HAP-1 (cell line): ENCODE measurements at regions not wholly inside any gene's neighbourhood (a gene's known extent, or its start where the extent isn't known, plus 50 kb on each side); places are given as distances from the start of the nearest gene placed in this dataset.

Experiments used
- DNase-seq, 2 experiments: peaks; one replicate each; pipeline ENCODE4 v3.0.0-alpha.2; 2016 to 2020; ENCODE audit warnings: low spot score in 2 of 2
- H3K27me3 ChIP-seq: fragments of 250-450 bp; sonication (Bioruptor Pico); 2 replicates; pipeline ENCODE4 v1.5.1; 2020; ENCODE audit warnings: low read depth, mild to moderate bottlenecking, moderate library complexity
- H3K36me3 ChIP-seq: fragments of 250-450 bp; sonication (Bioruptor Pico); replicated peaks from 2 replicates; pipeline ENCODE4 v1.5.1; 2020; ENCODE audit warnings: mild to moderate bottlenecking
- H3K4me1 ChIP-seq: fragments of 250-450 bp; sonication (Bioruptor Pico); 2 replicates; pipeline ENCODE4 v1.5.1; 2020; ENCODE audit warnings: mild to moderate bottlenecking
- H3K4me3 ChIP-seq: fragments of 250-450 bp; sonication (Bioruptor Pico); 2 replicates; pipeline ENCODE4 v1.5.1; 2020; ENCODE audit warnings: mild to moderate bottlenecking, moderate library complexity
- H3K9me3 ChIP-seq: fragments of 250-450 bp; sonication (Bioruptor Pico); 2 replicates; pipeline ENCODE4 v1.5.1; 2020; ENCODE audit warnings: mild to moderate bottlenecking, moderate library complexity
- in situ Hi-C: fragments of 300-500 bp; cut with MboI; formaldehyde crosslinking; loops from 3 replicates; pipeline ENCODE4 v1.14.3; 2020; ENCODE audit warnings: low sequenced_read_pairs, inconsistent platforms, mixed read lengths

- Histone ChIP-seq H3K4me1 (peaks cover 9% of the 10 kb centered on the region), H3K4me3 (no peak overlapping the region), H3K36me3 (no peaks in the 10 kb centered on the region), H3K9me3 (no peaks in the 10 kb centered on the region), H3K27me3 (peaks cover 17% of the 10 kb centered on the region)
- in situ Hi-C loops: loop anchor here (10.0 kb wide), 1 partner anchor 57 kb away; no protein-coding TSS in a partner anchor
- DNase-seq: no peak
These were observed 324.9 kb upstream of the POU3F1 start for GRCh38 chr1:38371505-38371844.

DNA sequence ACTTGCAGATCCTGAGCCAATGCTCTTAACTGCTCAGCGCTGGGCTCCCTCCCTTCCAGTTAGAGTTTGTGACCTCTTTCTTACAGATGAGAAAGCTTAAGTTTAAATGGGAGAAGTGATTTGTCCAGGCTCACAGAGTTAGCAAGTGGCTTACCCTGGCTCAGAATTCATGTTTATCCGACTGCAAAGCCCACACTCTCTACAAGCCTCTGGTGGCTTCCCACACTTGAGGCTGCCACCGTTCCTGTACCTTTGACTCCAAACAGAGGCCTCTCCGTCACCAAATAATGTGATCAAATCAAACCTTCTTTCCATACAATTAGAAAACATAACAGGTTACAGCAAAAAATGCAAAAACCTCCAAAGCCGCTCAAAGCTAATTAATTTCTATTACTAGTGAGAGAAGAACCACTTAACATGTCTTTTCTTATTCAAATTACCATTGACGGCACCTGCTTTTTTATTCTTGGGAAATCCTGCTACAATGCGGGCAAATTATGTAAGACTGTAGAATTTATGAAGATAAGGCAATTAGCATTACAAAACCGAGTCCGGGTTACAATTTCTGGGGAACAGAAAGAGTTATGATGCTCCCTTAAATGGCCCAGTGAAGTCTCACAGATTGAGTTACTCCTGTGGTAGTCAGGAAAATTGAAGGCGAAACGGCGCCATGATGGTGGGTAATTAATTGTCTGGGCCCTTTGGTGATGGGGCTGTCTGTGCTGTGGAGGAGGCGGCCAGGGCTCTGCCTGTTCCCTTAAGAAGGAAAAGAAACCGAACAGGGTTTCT, 324.3 kb upstream of the POU3F1 start:
- H3K4me1 ChIP-seq: peaks cover 9% of the 10 kb centered on the region
- no peaks in the 10 kb centered on the region for H3K36me3 ChIP-seq
- H3K4me3 ChIP-seq: no peak overlapping the region
- no peaks in the 10 kb centered on the region for H3K9me3 ChIP-seq
- peaks cover 17% of the 10 kb centered on the region for H3K27me3 ChIP-seq
- in situ Hi-C loops: loop anchor here (10.0 kb wide), 1 partner anchor 56 kb away; no protein-coding TSS in a partner anchor
- peak; percentile 59 to 77 for DNase-seq

- no peak for DNase-seq
- in situ Hi-C loops: no loop called here
- H3K9me3 ChIP-seq: no peaks in the 10 kb centered on the region
- H3K36me3 ChIP-seq: no peaks in the 10 kb centered on the region
- peaks cover 19% of the 10 kb centered on the region for H3K27me3 ChIP-seq
- H3K4me1 ChIP-seq: peaks cover 1% of the 10 kb centered on the region
- no peak overlapping the region for H3K4me3 ChIP-seq
These were observed 318.6 kb upstream of the POU3F1 start for GRCh38 chr1:38365242-38365641.

GRCh38 chr1:38361566-38361965, 315.0 kb upstream of the POU3F1 start:
- in situ Hi-C loops: no loop called here
- no peak for DNase-seq

GRCh38 chr1:38360807-38361206, 314.2 kb upstream of the POU3F1 start:
- in situ Hi-C loops: no loop called here
- DNase-seq: no peak
- Histone ChIP-seq H3K9me3 (no peaks in the 10 kb centered on the region), H3K4me1 (no peaks in the 10 kb centered on the region), H3K36me3 (no peaks in the 10 kb centered on the region), H3K27me3 (peaks cover 7% of the 10 kb centered on the region; the same call in 1 of the 2 replicates), H3K4me3 (no peak overlapping the region)

More at GRCh38 chr1:38361566-38361965, 315.0 kb upstream of the POU3F1 start:
- H3K4me3 ChIP-seq: no peak overlapping the region
- H3K4me1 ChIP-seq: no peaks in the 10 kb centered on the region
- no peaks in the 10 kb centered on the region for H3K36me3 ChIP-seq
- H3K9me3 ChIP-seq: no peaks in the 10 kb centered on the region
- H3K27me3 ChIP-seq: peaks cover 7% of the 10 kb centered on the region; the same call in 1 of the 2 replicates

DNA sequence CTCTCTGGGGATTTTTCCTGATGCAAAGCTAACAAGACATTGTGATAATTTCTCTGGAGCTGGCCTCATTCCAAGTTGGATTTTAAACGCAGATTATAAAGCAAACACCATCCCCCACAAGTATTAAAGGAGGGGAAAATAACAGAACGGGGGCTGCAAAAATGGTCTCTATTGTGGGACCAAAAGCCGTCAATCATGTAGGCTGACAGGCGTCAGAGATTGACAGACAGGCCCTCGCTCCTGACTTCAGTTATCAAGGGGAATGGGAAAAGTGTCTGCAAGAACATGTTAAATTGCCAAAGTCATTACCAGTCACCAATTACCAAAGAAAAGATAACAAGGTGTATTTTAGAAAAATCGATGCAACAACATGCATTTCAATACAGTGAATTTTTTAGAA, 307.4 kb upstream of the POU3F1 start:
- no peak for DNase-seq
- in situ Hi-C loops: no loop called here
- Histone ChIP-seq H3K36me3 (no peaks in the 10 kb centered on the region), H3K9me3 (no peaks in the 10 kb centered on the region), H3K4me3 (no peak overlapping the region), H3K27me3 (peaks cover 5% of the 10 kb centered on the region; the same call in 1 of the 2 replicates), H3K4me1 (no peaks in the 10 kb centered on the region)

- DNase-seq: no peak
- Histone ChIP-seq H3K27me3 (peaks cover 2% of the 10 kb centered on the region; the same call in 1 of the 2 replicates), H3K4me1 (no peaks in the 10 kb centered on the region), H3K9me3 (no peaks in the 10 kb centered on the region), H3K36me3 (no peaks in the 10 kb centered on the region), H3K4me3 (no peak overlapping the region)
- in situ Hi-C loops: no loop called here
These were observed 306.3 kb upstream of the POU3F1 start for GRCh38 chr1:38352869-38353268.

- Histone ChIP-seq H3K4me1 (no peaks in the 10 kb centered on the region), H3K27me3 (no peaks in the 10 kb centered on the region; the same call in 1 of the 2 replicates), H3K4me3 (no peak overlapping the region), H3K36me3 (no peaks in the 10 kb centered on the region), H3K9me3 (no peaks in the 10 kb centered on the region)
- in situ Hi-C loops: no loop called here
- no peak for DNase-seq
These were observed 301.0 kb upstream of the POU3F1 start for GRCh38 chr1:38347446-38348175.

DNA sequence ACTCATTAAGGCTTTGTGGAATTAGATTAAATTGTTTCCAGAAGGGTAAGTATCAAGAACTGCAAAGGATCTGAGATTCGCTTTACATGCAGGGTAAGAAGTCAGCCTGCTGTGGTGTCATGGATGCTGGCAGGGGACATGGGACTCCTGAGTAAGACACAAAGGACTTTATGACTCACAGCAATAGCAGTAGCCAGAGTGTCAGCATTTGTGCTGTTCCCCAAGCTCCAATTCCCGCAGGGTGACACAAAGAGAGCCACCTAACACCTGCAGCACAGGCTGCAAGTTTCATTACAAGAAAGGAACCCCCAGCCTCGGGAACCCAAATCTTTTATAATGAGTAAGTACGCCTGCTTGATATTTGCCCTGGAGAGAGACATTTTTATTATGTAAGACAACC, 298.1 kb upstream of the POU3F1 start:
- in situ Hi-C loops: no loop called here
- no peaks in the 10 kb centered on the region for H3K4me1 ChIP-seq
- DNase-seq: no peak
- H3K9me3 ChIP-seq: no peaks in the 10 kb centered on the region
- H3K4me3 ChIP-seq: no peak overlapping the region
- no peaks in the 10 kb centered on the region for H3K36me3 ChIP-seq
- no peaks in the 10 kb centered on the region; the same call in 1 of the 2 replicates for H3K27me3 ChIP-seq

- no peak for DNase-seq
- no peaks in the 10 kb centered on the region for H3K9me3 ChIP-seq
- in situ Hi-C loops: no loop called here
- no peaks in the 10 kb centered on the region for H3K4me1 ChIP-seq
- no peaks in the 10 kb centered on the region; the same call in 1 of the 2 replicates for H3K27me3 ChIP-seq
- no peaks in the 10 kb centered on the region for H3K36me3 ChIP-seq
- no peak overlapping the region for H3K4me3 ChIP-seq
These were observed 295.1 kb upstream of the POU3F1 start for GRCh38 chr1:38341694-38342093.

- in situ Hi-C loops: no loop called here
- Histone ChIP-seq H3K27me3 (no peaks in the 10 kb centered on the region; the same call in 1 of the 2 replicates), H3K9me3 (no peaks in the 10 kb centered on the region), H3K36me3 (no peaks in the 10 kb centered on the region), H3K4me3 (no peak overlapping the region), H3K4me1 (no peaks in the 10 kb centered on the region)
- DNase-seq: no peak
These were observed 293.8 kb upstream of the POU3F1 start for GRCh38 chr1:38340409-38340808.

- no peaks in the 10 kb centered on the region for H3K27me3 ChIP-seq
- in situ Hi-C loops: no loop called here
These were observed 291.1 kb upstream of the POU3F1 start for GRCh38 chr1:38337711-38338110.

DNA sequence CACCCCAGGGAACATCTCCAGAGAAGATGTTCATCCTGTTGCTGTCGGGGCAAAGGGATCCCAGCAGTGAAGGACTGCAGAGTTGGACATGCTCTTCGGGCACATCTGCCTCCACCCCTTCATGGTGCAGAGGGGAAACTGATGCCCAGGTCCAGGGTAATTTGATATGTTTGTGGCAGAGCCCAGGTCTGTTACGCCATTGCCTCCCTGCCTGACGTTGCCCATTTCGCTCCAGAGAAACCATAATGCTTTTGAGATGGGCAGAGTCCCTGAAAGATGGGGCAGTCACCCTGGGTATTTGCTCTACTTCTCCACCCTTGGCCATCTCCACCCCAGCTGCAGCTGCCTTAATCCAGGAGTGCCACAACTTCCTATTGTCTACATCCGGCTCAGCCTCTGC, 290.4 kb upstream of the POU3F1 start:
- in situ Hi-C loops: no loop called here
- Histone ChIP-seq H3K4me3 (no peak overlapping the region), H3K9me3 (no peaks in the 10 kb centered on the region), H3K4me1 (no peaks in the 10 kb centered on the region), H3K27me3 (no peaks in the 10 kb centered on the region), H3K36me3 (no peaks in the 10 kb centered on the region)
- no peak for DNase-seq

More at GRCh38 chr1:38337711-38338110, 291.1 kb upstream of the POU3F1 start:
- DNase-seq: no peak
- H3K4me1 ChIP-seq: no peaks in the 10 kb centered on the region
- no peak overlapping the region for H3K4me3 ChIP-seq
- no peaks in the 10 kb centered on the region for H3K9me3 ChIP-seq
- H3K36me3 ChIP-seq: no peaks in the 10 kb centered on the region

DNA sequence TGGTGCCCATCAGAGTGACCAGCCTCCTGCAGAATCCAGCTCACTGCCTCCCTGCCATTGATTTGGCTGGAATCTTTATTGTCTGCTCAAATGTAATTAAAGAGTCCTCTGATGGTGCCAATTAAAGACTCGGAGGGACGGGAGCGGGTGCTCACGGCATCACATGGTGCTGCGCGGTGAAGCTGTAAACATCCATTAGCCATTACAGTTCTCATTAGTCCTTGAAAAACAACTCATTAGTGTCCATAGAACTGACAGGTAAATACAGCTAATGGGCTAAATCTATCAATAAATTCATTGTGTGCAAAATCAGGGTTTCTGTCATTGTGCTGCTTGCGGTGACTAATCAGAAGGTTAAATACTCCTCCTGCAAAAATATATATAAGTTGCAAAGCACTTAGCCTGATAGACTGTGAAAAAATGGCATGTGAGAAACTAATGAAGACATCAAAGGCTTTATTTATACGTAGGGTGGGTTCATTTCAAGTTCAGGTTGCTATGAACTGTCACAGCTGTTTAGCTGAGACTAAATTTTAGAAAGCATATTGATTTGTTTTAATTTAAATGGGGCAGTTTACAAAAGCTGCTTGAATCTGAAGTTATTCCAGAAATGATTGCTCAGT, 289.8 kb upstream of the POU3F1 start:
- Histone ChIP-seq H3K36me3 (no peaks in the 10 kb centered on the region), H3K4me1 (no peaks in the 10 kb centered on the region), H3K9me3 (no peaks in the 10 kb centered on the region), H3K4me3 (no peak overlapping the region), H3K27me3 (no peaks in the 10 kb centered on the region)
- in situ Hi-C loops: no loop called here
- DNase-seq: no peak
